SK-MEL-5 (cell line): ENCODE measurements at regions not wholly inside any gene's neighbourhood (a gene's known extent, or its start where the extent isn't known, plus 50 kb on each side); places are given as distances from the start of the nearest gene placed in this dataset.

Experiments
- DNase-seq: peaks from one replicate; pipeline ENCODE4 v3.0.0-alpha.2; 2016; ENCODE audit warnings: low read depth, low spot score
- in situ Hi-C: cut with HindIII; loops from 2 replicates; pipeline ENCODE4 v1.10.0; 2016; ENCODE audit warnings: low sequenced_read_pairs, high pct_unique_total_duplicates, low pct_unique_long_range_greater_than_20kb

GRCh38 chr16:11430601-11431317, 85.5 kb downstream of the RMI2 start:
- DNase-seq: no peak
- in situ Hi-C loops: no loop called here

GRCh38 chr16:11431915-11432465, 86.7 kb downstream of the RMI2 start:
- in situ Hi-C loops: no loop called here
- no peak for DNase-seq

- no peak for DNase-seq
- in situ Hi-C loops: no loop called here
Measured at GRCh38 chr16:11432856-11433395, 87.7 kb downstream of the RMI2 start.

- DNase-seq: no peak
- in situ Hi-C loops: no loop called here
Measured at GRCh38 chr16:11435576-11435975, 90.3 kb downstream of the RMI2 start.

GRCh38 chr16:11437069-11437468, 91.8 kb downstream of the RMI2 start:
- in situ Hi-C loops: no loop called here
- no peak for DNase-seq

GRCh38 chr16:11439790-11440656, 94.8 kb downstream of the RMI2 start:
- DNase-seq: no peak

GRCh38 chr16:11440657-11441012, 95.4 kb downstream of the RMI2 start:
- in situ Hi-C loops: no loop called here
- no peak for DNase-seq

More at GRCh38 chr16:11439790-11440656, 94.8 kb downstream of the RMI2 start:
- in situ Hi-C loops: no loop called here

GRCh38 chr16:11445486-11445885, 100.2 kb downstream of the RMI2 start:
- no peak for DNase-seq
- in situ Hi-C loops: no loop called here

GRCh38 chr16:11446566-11447119, 101.4 kb downstream of the RMI2 start:
- in situ Hi-C loops: no loop called here
- no peak for DNase-seq

GRCh38 chr16:11447272-11447671, 102.0 kb downstream of the RMI2 start:
- in situ Hi-C loops: no loop called here
- no peak for DNase-seq

- DNase-seq: no peak
- in situ Hi-C loops: no loop called here
Measured at GRCh38 chr16:11447836-11448235, 102.6 kb downstream of the RMI2 start.

- no peak for DNase-seq
- in situ Hi-C loops: no loop called here
Measured at GRCh38 chr16:11448796-11449416, 103.6 kb downstream of the RMI2 start.

- DNase-seq: no peak
- in situ Hi-C loops: no loop called here
Measured at GRCh38 chr16:11449716-11450115, 104.5 kb downstream of the RMI2 start.

- no peak for DNase-seq
- in situ Hi-C loops: no loop called here
Measured at GRCh38 chr16:11450136-11450535, 104.9 kb downstream of the RMI2 start.

- DNase-seq: no peak
- in situ Hi-C loops: no loop called here
Measured at GRCh38 chr16:11452298-11452697, 107.0 kb downstream of the RMI2 start.

- DNase-seq: no peak
- in situ Hi-C loops: no loop called here
Measured at GRCh38 chr16:11452746-11453389, 107.6 kb downstream of the RMI2 start.

GRCh38 chr16:11456741-11457140, 111.5 kb downstream of the RMI2 start:
- no peak for DNase-seq
- in situ Hi-C loops: no loop called here
